MM.1S (cell line): ENCODE measurements at regions not wholly inside any gene's neighbourhood (a gene's known extent, or its start where the extent isn't known, plus 50 kb on each side); places are given as distances from the start of the nearest gene placed in this dataset.

ENCODE experiments used
- DNase-seq: peaks from one replicate; pipeline ENCODE4 v3.0.0-alpha.2; 2015
- H2AFZ ChIP-seq: fragments of 300-600 bp; sonication (generic); 2 replicates; pipeline ENCODE4 v1.6.0; 2016; ENCODE audit warnings: antibody characterized with exemption, low read length
- H3F3A ChIP-seq: fragments of 300-600 bp; sonication (generic); 2 replicates; pipeline ENCODE4 v1.6.1; 2016; ENCODE audit warnings: mild to moderate bottlenecking, antibody characterized with exemption, low read length, moderate library complexity, mixed read lengths; ENCODE audit not compliant: insufficient read depth
- H3K27ac ChIP-seq: fragments of 300-600 bp; sonication (generic); 2 replicates; pipeline ENCODE4 v1.5.1; 2016; ENCODE audit warnings: mild to moderate bottlenecking, low read length
- H3K27me3 ChIP-seq: fragments of 300-600 bp; sonication (generic); replicated peaks from 2 replicates; pipeline ENCODE4 v1.6.0; 2016; ENCODE audit warnings: low read length; ENCODE audit not compliant: insufficient read depth
- H3K36me3 ChIP-seq: fragments of 300-600 bp; sonication (generic); replicated peaks from 2 replicates; pipeline ENCODE4 v1.6.1; 2016; ENCODE audit warnings: mild to moderate bottlenecking, low read length, mixed read lengths; ENCODE audit not compliant: insufficient read depth
- H3K4me1 ChIP-seq: fragments of 300-600 bp; sonication (generic); 2 replicates; pipeline ENCODE4 v1.6.1; 2016; ENCODE audit warnings: low read length, mixed read lengths
- H3K4me2 ChIP-seq: fragments of 300-600 bp; sonication (generic); 2 replicates; pipeline ENCODE4 v1.6.0; 2016; ENCODE audit warnings: low read depth, low read length
- H3K4me3 ChIP-seq: fragments of 300-600 bp; sonication (generic); 2 replicates; pipeline ENCODE4 v1.5.1; 2016; ENCODE audit warnings: low read length, mixed read lengths
- H3K79me2 ChIP-seq: fragments of 300-600 bp; sonication (generic); 2 replicates; pipeline ENCODE4 v1.6.1; 2016; ENCODE audit warnings: mixed run types, low read length, mixed read lengths
- H3K9ac ChIP-seq: fragments of 300-600 bp; sonication (generic); 2 replicates; pipeline ENCODE4 v1.6.1; 2016; ENCODE audit warnings: low read length, mixed read lengths
- H3K9me2 ChIP-seq: fragments of 300-600 bp; sonication (generic); replicated peaks from 2 replicates; pipeline ENCODE4 v1.6.1; 2016; ENCODE audit warnings: mild to moderate bottlenecking, low read length, mixed read lengths; ENCODE audit not compliant: insufficient read depth
- H3K9me3 ChIP-seq: fragments of 300-600 bp; sonication (generic); replicated peaks from 2 replicates; pipeline ENCODE4 v1.6.1; 2016; ENCODE audit warnings: mild to moderate bottlenecking, low read length, mixed read lengths; ENCODE audit not compliant: insufficient read depth
- H4K20me1 ChIP-seq: fragments of 300-600 bp; sonication (generic); 2 replicates; pipeline ENCODE4 v1.6.1; 2016; ENCODE audit warnings: mild to moderate bottlenecking, low read length, moderate library complexity, mixed read lengths; ENCODE audit not compliant: insufficient read depth
- CTCF ChIP-seq: fragments of 300-600 bp; sonication (generic); IDR thresholded peaks from 2 replicates; pipeline ENCODE4 v1.5.1; 2016; ENCODE audit warnings: antibody characterized with exemption, low read length, mixed read lengths
- EZH2 ChIP-seq: fragments of 300-600 bp; sonication (generic); optimal IDR thresholded peaks from 2 replicates; pipeline ENCODE3; 2017; ENCODE audit warnings: low read depth, mild to moderate bottlenecking, antibody characterized with exemption, low read length, mixed read lengths
- EZH2phosphoT487 ChIP-seq: fragments of 300-600 bp; sonication (generic); IDR thresholded peaks from 2 replicates; pipeline ENCODE4 v1.6.1; 2018; ENCODE audit warnings: antibody characterized with exemption, low read length

GRCh38 chr16:7185165-7185564, 147.5 kb upstream of the RBFOX1 start:
- H4K20me1 ChIP-seq: no peaks in the 10 kb centered on the region
- no peaks in the 10 kb centered on the region for H3K27me3 ChIP-seq
- H3K36me3 ChIP-seq: no peaks in the 10 kb centered on the region
- no peak overlapping the region for H3K4me2 ChIP-seq
- no peaks in the 10 kb centered on the region for H3K9me2 ChIP-seq
- no peaks in the 10 kb centered on the region for H3K79me2 ChIP-seq
- no peaks in the 10 kb centered on the region for H3K4me1 ChIP-seq
- no peak overlapping the region for H3K27ac ChIP-seq
- no peak overlapping the region for H3K9ac ChIP-seq
- DNase-seq: no peak
- no peak overlapping the region for H2AFZ ChIP-seq
- H3K9me3 ChIP-seq: no peaks in the 10 kb centered on the region
- TF ChIP-seq EZH2: no peak
- TF ChIP-seq CTCF: no peak
- TF ChIP-seq EZH2phosphoT487: no peak
- H3F3A ChIP-seq: no peaks in the 10 kb centered on the region
- H3K4me3 ChIP-seq: no peak overlapping the region

- DNase-seq: no peak
- no peaks in the 10 kb centered on the region for H3K36me3 ChIP-seq
- no peaks in the 10 kb centered on the region for H4K20me1 ChIP-seq
- H3K4me3 ChIP-seq: no peak overlapping the region
- H3K4me2 ChIP-seq: no peak overlapping the region
- H3K79me2 ChIP-seq: no peaks in the 10 kb centered on the region
- H2AFZ ChIP-seq: no peak overlapping the region
- no peaks in the 10 kb centered on the region for H3F3A ChIP-seq
- no peak overlapping the region for H3K9ac ChIP-seq
- no peaks in the 10 kb centered on the region for H3K9me3 ChIP-seq
- no peak overlapping the region for H3K27ac ChIP-seq
- no peak for TF ChIP-seq CTCF
- no peak for TF ChIP-seq EZH2
- no peak for TF ChIP-seq EZH2phosphoT487
- H3K27me3 ChIP-seq: no peaks in the 10 kb centered on the region
- no peaks in the 10 kb centered on the region for H3K9me2 ChIP-seq
- no peaks in the 10 kb centered on the region for H3K4me1 ChIP-seq
Observed at GRCh38 chr16:7183768-7184167, 148.9 kb upstream of the RBFOX1 start.

- no peak for TF ChIP-seq EZH2
- TF ChIP-seq CTCF: no peak
- no peak for TF ChIP-seq EZH2phosphoT487
Observed at GRCh38 chr16:7182510-7183109, 150.0 kb upstream of the RBFOX1 start.

More at GRCh38 chr16:7182510-7183109, 150.0 kb upstream of the RBFOX1 start:
- H3K4me3 ChIP-seq: no peak overlapping the region
- no peaks in the 10 kb centered on the region for H3K9me2 ChIP-seq
- H3K9ac ChIP-seq: no peak overlapping the region
- DNase-seq: no peak
- H3K36me3 ChIP-seq: no peaks in the 10 kb centered on the region
- no peaks in the 10 kb centered on the region for H3K27me3 ChIP-seq
- no peak overlapping the region for H3K27ac ChIP-seq
- H3K4me1 ChIP-seq: no peaks in the 10 kb centered on the region
- no peaks in the 10 kb centered on the region for H4K20me1 ChIP-seq
- no peaks in the 10 kb centered on the region for H3K79me2 ChIP-seq
- no peak overlapping the region for H2AFZ ChIP-seq
- H3F3A ChIP-seq: no peaks in the 10 kb centered on the region
- H3K4me2 ChIP-seq: no peak overlapping the region
- no peaks in the 10 kb centered on the region for H3K9me3 ChIP-seq
